ENCODE measurements at regions not wholly inside any gene's neighbourhood (a gene's known extent, or its start where the extent isn't known, plus 50 kb on each side); places are given as distances from the start of the nearest gene placed in this dataset.

DNA sequence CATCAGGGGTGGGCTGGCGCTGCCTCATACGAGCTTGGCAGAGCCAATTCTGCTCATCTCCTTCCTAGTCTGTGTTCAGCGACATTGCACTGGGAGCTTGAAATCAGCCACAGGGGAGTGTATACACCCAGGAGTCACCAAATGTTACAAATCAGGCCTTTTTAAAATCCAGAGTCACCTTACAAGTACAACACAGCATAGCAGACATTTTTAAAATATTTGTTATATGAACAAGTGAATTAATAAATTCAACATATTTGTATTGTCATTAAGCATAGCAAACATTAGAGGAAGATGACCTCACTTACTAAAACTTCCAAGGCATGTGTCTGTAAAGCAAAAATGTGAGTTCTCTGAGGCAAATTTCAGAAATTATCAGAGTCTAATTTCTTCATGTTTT, 210.0 kb downstream of the HLX start:
- Histone ChIP-seq H3K27ac (ENCODE audit: extremely low read length, insufficient read depth, low read length) (no peak overlapping the region), H3K79me2 (ENCODE audit: insufficient read depth, low read length) (no peaks in the 10 kb centered on the region), H2AFZ (ENCODE audit: low read length) (no peak overlapping the region), H3K36me3 (replicated peaks in 1 of 2; ENCODE audit: control insufficient read depth in 1 of 2, insufficient read depth in 2 of 2, low read length in 2 of 2) (no peaks in the 10 kb centered on the region), H3K4me2 (ENCODE audit: low read depth, low read length) (no peak overlapping the region), H3K9me3 (ENCODE audit: low read length) (no peaks in the 10 kb centered on the region), H4K20me1 (ENCODE audit: insufficient read depth, low read length) (no peaks in the 10 kb centered on the region), H3K4me3 (replicated peaks in 1 of 3; ENCODE audit: insufficient read depth in 1 of 3, low read depth in 2 of 3, low read length in 3 of 3) (no peak overlapping the region), H3K4me1 (ENCODE audit: insufficient read depth, low read length) (no peaks in the 10 kb centered on the region), H3K9ac (ENCODE audit: insufficient read depth, low read depth, low read length) (no peak overlapping the region), H3K27me3 (ENCODE audit: control insufficient read depth in 1 of 2, insufficient read depth in 2 of 2, low read length in 2 of 2) (no peaks in the 10 kb centered on the region)
- FAIRE-seq (no peak), ATAC-seq (no peak), DNase-seq (ENCODE audit: low spot score) (no peak)
- CTCF ChIA-PET (ENCODE audit: low intra/inter-chr PET ratio, low total read pairs): no interaction called here
- in situ Hi-C loops (cut with HindIII; ENCODE audit: extremely low pct_ligation_motif_present, low pct_unique_long_range_greater_than_20kb) (no loop called here), intact Hi-C loops (cut with micrococcal nuclease; ENCODE audit: unreplicated experiment) (no loop called here)
- no TSS peak for BruUV-seq (replicated peaks)
- WGBS (ENCODE audit: low lambda C conversion rate): 7% methylated on average over 3 of the region's 3 CpGs
- POLR2A ChIA-PET: no interaction called here
- TF ChIP-seq SETDB1 (CRISPR knock-in tag; IDR thresholded peaks at IDR 0.05; ENCODE audit: borderline replicate concordance): no peak
- no peak for TF ChIP-seq HES4 (CRISPR knock-in tag; IDR thresholded peaks at IDR 0.05; ENCODE audit: borderline replicate concordance)
- no peak for TF ChIP-seq ZFP36L2 (CRISPR knock-in tag; IDR thresholded peaks at IDR 0.05)
- no peak for TF ChIP-seq NFYC (CRISPR knock-in tag; IDR thresholded peaks at IDR 0.05)
- no peak for TF ChIP-seq MTA1 (CRISPR knock-in tag; IDR thresholded peaks at IDR 0.05; ENCODE audit: borderline replicate concordance)
- TF ChIP-seq ZBTB1 (CRISPR knock-in tag; IDR thresholded peaks at IDR 0.05; ENCODE audit: borderline replicate concordance): no peak
- TF ChIP-seq, protein P1, sequence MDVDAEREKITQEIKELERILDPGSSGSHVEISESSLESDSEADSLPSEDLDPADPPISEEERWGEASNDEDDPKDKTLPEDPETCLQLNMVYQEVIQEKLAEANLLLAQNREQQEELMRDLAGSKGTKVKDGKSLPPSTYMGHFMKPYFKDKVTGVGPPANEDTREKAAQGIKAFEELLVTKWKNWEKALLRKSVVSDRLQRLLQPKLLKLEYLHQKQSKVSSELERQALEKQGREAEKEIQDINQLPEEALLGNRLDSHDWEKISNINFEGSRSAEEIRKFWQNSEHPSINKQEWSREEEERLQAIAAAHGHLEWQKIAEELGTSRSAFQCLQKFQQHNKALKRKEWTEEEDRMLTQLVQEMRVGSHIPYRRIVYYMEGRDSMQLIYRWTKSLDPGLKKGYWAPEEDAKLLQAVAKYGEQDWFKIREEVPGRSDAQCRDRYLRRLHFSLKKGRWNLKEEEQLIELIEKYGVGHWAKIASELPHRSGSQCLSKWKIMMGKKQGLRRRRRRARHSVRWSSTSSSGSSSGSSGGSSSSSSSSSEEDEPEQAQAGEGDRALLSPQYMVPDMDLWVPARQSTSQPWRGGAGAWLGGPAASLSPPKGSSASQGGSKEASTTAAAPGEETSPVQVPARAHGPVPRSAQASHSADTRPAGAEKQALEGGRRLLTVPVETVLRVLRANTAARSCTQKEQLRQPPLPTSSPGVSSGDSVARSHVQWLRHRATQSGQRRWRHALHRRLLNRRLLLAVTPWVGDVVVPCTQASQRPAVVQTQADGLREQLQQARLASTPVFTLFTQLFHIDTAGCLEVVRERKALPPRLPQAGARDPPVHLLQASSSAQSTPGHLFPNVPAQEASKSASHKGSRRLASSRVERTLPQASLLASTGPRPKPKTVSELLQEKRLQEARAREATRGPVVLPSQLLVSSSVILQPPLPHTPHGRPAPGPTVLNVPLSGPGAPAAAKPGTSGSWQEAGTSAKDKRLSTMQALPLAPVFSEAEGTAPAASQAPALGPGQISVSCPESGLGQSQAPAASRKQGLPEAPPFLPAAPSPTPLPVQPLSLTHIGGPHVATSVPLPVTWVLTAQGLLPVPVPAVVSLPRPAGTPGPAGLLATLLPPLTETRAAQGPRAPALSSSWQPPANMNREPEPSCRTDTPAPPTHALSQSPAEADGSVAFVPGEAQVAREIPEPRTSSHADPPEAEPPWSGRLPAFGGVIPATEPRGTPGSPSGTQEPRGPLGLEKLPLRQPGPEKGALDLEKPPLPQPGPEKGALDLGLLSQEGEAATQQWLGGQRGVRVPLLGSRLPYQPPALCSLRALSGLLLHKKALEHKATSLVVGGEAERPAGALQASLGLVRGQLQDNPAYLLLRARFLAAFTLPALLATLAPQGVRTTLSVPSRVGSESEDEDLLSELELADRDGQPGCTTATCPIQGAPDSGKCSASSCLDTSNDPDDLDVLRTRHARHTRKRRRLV (CRISPR knock-in tag; IDR thresholded peaks at IDR 0.05): no peak
- no peak for TF ChIP-seq NFIC (IDR thresholded peaks at IDR 0.05; ENCODE audit: low read length)
- TF ChIP-seq, protein P2, sequence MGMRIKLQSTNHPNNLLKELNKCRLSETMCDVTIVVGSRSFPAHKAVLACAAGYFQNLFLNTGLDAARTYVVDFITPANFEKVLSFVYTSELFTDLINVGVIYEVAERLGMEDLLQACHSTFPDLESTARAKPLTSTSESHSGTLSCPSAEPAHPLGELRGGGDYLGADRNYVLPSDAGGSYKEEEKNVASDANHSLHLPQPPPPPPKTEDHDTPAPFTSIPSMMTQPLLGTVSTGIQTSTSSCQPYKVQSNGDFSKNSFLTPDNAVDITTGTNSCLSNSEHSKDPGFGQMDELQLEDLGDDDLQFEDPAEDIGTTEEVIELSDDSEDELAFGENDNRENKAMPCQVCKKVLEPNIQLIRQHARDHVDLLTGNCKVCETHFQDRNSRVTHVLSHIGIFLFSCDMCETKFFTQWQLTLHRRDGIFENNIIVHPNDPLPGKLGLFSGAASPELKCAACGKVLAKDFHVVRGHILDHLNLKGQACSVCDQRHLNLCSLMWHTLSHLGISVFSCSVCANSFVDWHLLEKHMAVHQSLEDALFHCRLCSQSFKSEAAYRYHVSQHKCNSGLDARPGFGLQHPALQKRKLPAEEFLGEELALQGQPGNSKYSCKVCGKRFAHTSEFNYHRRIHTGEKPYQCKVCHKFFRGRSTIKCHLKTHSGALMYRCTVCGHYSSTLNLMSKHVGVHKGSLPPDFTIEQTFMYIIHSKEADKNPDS (CRISPR knock-in tag; IDR thresholded peaks at IDR 0.05): no peak
- TF ChIP-seq ZBTB7B (CRISPR knock-in tag; IDR thresholded peaks at IDR 0.05): no peak
- no peak for TF ChIP-seq ZNF563 (CRISPR knock-in tag; IDR thresholded peaks at IDR 0.05)
- TF ChIP-seq, protein P3, sequence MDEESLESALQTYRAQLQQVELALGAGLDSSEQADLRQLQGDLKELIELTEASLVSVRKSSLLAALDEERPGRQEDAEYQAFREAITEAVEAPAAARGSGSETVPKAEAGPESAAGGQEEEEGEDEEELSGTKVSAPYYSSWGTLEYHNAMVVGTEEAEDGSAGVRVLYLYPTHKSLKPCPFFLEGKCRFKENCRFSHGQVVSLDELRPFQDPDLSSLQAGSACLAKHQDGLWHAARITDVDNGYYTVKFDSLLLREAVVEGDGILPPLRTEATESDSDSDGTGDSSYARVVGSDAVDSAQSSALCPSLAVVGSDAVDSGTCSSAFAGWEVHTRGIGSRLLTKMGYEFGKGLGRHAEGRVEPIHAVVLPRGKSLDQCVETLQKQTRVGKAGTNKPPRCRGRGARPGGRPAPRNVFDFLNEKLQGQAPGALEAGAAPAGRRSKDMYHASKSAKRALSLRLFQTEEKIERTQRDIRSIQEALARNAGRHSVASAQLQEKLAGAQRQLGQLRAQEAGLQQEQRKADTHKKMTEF (CRISPR knock-in tag; IDR thresholded peaks at IDR 0.05): no peak
- no peak for TF ChIP-seq SNAI1 (CRISPR knock-in tag; IDR thresholded peaks at IDR 0.05; ENCODE audit: borderline replicate concordance)

Data from HepG2 (cell line).